CD14-positive monocyte (primary cell): ENCODE measurements at regions not wholly inside any gene's neighbourhood (a gene's known extent, or its start where the extent isn't known, plus 50 kb on each side); places are given as distances from the start of the nearest gene placed in this dataset.

ENCODE experiments used
- DNase-seq, 3 donors: peaks; one replicate each; pipeline ENCODE4 v3.0.0-alpha.2; 2011 to 2022
- H2AFZ ChIP-seq: 2 replicates; pipeline ENCODE4 v1.6.0; 2012; ENCODE audit warnings: mild to moderate bottlenecking, low read depth, low read length, inconsistent platforms; ENCODE audit not compliant: insufficient read depth, poor library complexity, severe bottlenecking
- H3K27ac ChIP-seq, 2 donors: 1 replicate in 1 of 2; 2 replicates in 1 of 2; pipeline ENCODE4 v1.5.1; 2012 to 2013; ENCODE audit warnings: low read length in 2 of 2, control low read depth in 1 of 2, inconsistent platforms in 1 of 2, low read depth in 1 of 2, mild to moderate bottlenecking in 1 of 2
- H3K27me3 ChIP-seq, 2 donors: one replicate each; pipeline versions ENCODE4 v1.6.0 to v1.6.1; 2011 to 2013; ENCODE audit warnings: low read length in 2 of 2; ENCODE audit not compliant: control insufficient read depth in 2 of 2, insufficient read depth in 2 of 2
- H3K36me3 ChIP-seq, 2 donors: replicated peaks in 1 of 2; 1 replicate in 1 of 2; 2 replicates in 1 of 2; pipeline versions ENCODE4 v1.5.1 to v1.6.1; 2012 to 2013; ENCODE audit warnings: low read length in 2 of 2, control low read depth in 1 of 2, inconsistent platforms in 1 of 2, mild to moderate bottlenecking in 1 of 2; ENCODE audit not compliant: insufficient read depth in 2 of 2, control insufficient read depth in 1 of 2
- H3K4me1 ChIP-seq, 2 donors: 1 replicate in 1 of 2; 2 replicates in 1 of 2; pipeline versions ENCODE4 v1.5.1 to v1.6.1; 2012 to 2013; ENCODE audit warnings: low read length in 2 of 2, control low read depth in 1 of 2, inconsistent platforms in 1 of 2, mild to moderate bottlenecking in 1 of 2, moderate library complexity in 1 of 2; ENCODE audit not compliant: insufficient read depth in 2 of 2, control insufficient read depth in 1 of 2
- H3K4me2 ChIP-seq: replicated peaks from 2 replicates; pipeline ENCODE3; 2012; ENCODE audit warnings: low read length, moderate library complexity, mild to moderate bottlenecking; ENCODE audit not compliant: poor library complexity, severe bottlenecking; ENCODE audit errors: extremely low read depth
- H3K4me3 ChIP-seq, 3 experiments: fragments of 200-600 bp in 1 of 3; sonication (generic) in 1 of 3; replicated peaks in 1 of 3; 1 replicate in 2 of 3; 2 replicates in 1 of 3; pipeline ENCODE4 v1.5.1; 2011 to 2013; ENCODE audit warnings: low read length in 3 of 3, mild to moderate bottlenecking in 3 of 3, control low read depth in 2 of 3, low read depth in 2 of 3, inconsistent platforms in 1 of 3, moderate library complexity in 1 of 3
- H3K79me2 ChIP-seq: 2 replicates; pipeline ENCODE4 v1.6.0; 2012; ENCODE audit warnings: mild to moderate bottlenecking, control low read depth, inconsistent platforms, low read length, moderate library complexity; ENCODE audit not compliant: insufficient read depth
- H3K9ac ChIP-seq: 2 replicates; pipeline ENCODE4 v1.6.0; 2017; ENCODE audit warnings: low read length, mild to moderate bottlenecking; ENCODE audit not compliant: insufficient read depth, poor library complexity, severe bottlenecking
- H3K9me3 ChIP-seq, 2 donors: replicated peaks in 1 of 2; 1 replicate in 1 of 2; 2 replicates in 1 of 2; pipeline versions ENCODE4 v1.5.1 to v1.6.1; 2012 to 2013; ENCODE audit warnings: low read length in 2 of 2, control low read depth in 1 of 2; ENCODE audit not compliant: control insufficient read depth in 1 of 2, insufficient read depth in 1 of 2
- H4K20me1 ChIP-seq: 2 replicates; pipeline ENCODE4 v1.6.0; 2012; ENCODE audit warnings: mild to moderate bottlenecking, low read length, control low read depth, moderate library complexity; ENCODE audit not compliant: insufficient read depth
- H3K27ac Mint-ChIP-seq, 7 donors: one replicate each; pipeline ENCODE4 v1.8.0; 2020; ENCODE audit warnings: mild to moderate bottlenecking in 7 of 7, mixed read lengths in 7 of 7, moderate library complexity in 6 of 7, inconsistent platforms in 2 of 7
- H3K27me3 Mint-ChIP-seq, 3 donors: one replicate each; pipeline ENCODE4 v1.8.0; 2021 to 2022; ENCODE audit warnings: low read depth in 3 of 3, mild to moderate bottlenecking in 3 of 3, mixed read lengths in 3 of 3, moderate library complexity in 3 of 3, inconsistent platforms in 1 of 3
- H3K36me3 Mint-ChIP-seq, 2 donors: one replicate each; pipeline ENCODE4 v1.8.0; 2020; ENCODE audit warnings: mixed read lengths in 2 of 2, inconsistent platforms in 1 of 2, mild to moderate bottlenecking in 1 of 2
- H3K4me1 Mint-ChIP-seq: one replicate; pipeline ENCODE4 v1.8.0; 2020; ENCODE audit warnings: mild to moderate bottlenecking, mixed read lengths
- H3K4me3 Mint-ChIP-seq, 2 donors: one replicate each; pipeline ENCODE4 v1.8.0; 2020; ENCODE audit warnings: mild to moderate bottlenecking in 2 of 2, mixed read lengths in 2 of 2, moderate library complexity in 1 of 2
- H3K9me3 Mint-ChIP-seq, 7 donors: one replicate each; pipeline ENCODE4 v1.8.0; 2020 to 2022; ENCODE audit warnings: mixed read lengths in 7 of 7, mild to moderate bottlenecking in 6 of 7, moderate library complexity in 6 of 7, inconsistent platforms in 2 of 7
- CTCF ChIP-seq: fragments of 200-600 bp; IDR thresholded peaks from one replicate; pipeline ENCODE4 v1.8.0; 2022; ENCODE audit warnings: antibody characterized with exemption, mild to moderate bottlenecking
- WGBS: methylation state at CpG from one replicate; pipeline ENCODE4 v1.1.5; 2013; ENCODE audit warnings: missing lambda C conversion rate; ENCODE audit not compliant: insufficient coverage; 5-methylcytosine and 5-hydroxymethylcytosine counted together
- intact Hi-C, 2 donors: fragments of 100-400 bp; cut with micrococcal nuclease; formaldehyde crosslinking; loops; one replicate each; pipeline versions ENCODE4 v1.15.0 to v1.15.1; 2023

- Mint-ChIP-seq H3K9me3 (peaks cover 0 to 9% (median 3%) of the 10 kb centered on the region in 7 donors), H3K27me3 (no peaks in the 10 kb centered on the region), H3K4me1 (no peaks in the 10 kb centered on the region), H3K4me3 (no peak overlapping the region), H3K27ac (no peak overlapping the region), H3K36me3 (no peaks in the 10 kb centered on the region)
- intact Hi-C loops: no loop called here
- Histone ChIP-seq H3K27me3 (no peaks in the 10 kb centered on the region), H3K36me3 (no peaks in the 10 kb centered on the region), H3K4me2 (no peak overlapping the region), H4K20me1 (no peaks in the 10 kb centered on the region), H3K4me1 (no peaks in the 10 kb centered on the region), H3K79me2 (no peaks in the 10 kb centered on the region), H3K27ac (no peak overlapping the region), H3K9me3 (peaks cover 4 to 6% of the 10 kb centered on the region in 2 donors), H2AFZ (no peak overlapping the region), H3K4me3 (no peak overlapping the region), H3K9ac (no peak overlapping the region)
- WGBS: 100% methylated on average over 1 of the region's 2 CpGs
- DNase-seq: no peak
- no peak for TF ChIP-seq CTCF
Observed at GRCh38 chr10:64206409-64206808, 685.2 kb downstream of the REEP3 start.

GRCh38 chr10:64209561-64209960 is 688.4 kb downstream of the REEP3 start:
- no peak for TF ChIP-seq CTCF
- H3K27ac Mint-ChIP-seq: no peak overlapping the region
- H3K4me1 Mint-ChIP-seq: no peaks in the 10 kb centered on the region

More at GRCh38 chr10:64209561-64209960, 688.4 kb downstream of the REEP3 start:
- H3K9me3 ChIP-seq: peaks cover 4 to 6% of the 10 kb centered on the region in 2 donors
- Mint-ChIP-seq H3K27me3 (no peaks in the 10 kb centered on the region), H3K4me3 (no peak overlapping the region), H3K36me3 (no peaks in the 10 kb centered on the region), H3K9me3 (peaks cover 0 to 6% (median under 1%) of the 10 kb centered on the region in 7 donors)
- no peak overlapping the region for H3K9ac ChIP-seq
- H3K27me3 ChIP-seq: no peaks in the 10 kb centered on the region
- H4K20me1 ChIP-seq: no peaks in the 10 kb centered on the region
- H3K4me3 ChIP-seq: no peak overlapping the region
- H3K4me1 ChIP-seq: no peaks in the 10 kb centered on the region
- intact Hi-C loops: no loop called here
- DNase-seq: no peak
- no peak overlapping the region for H2AFZ ChIP-seq
- no peaks in the 10 kb centered on the region for H3K36me3 ChIP-seq
- no peak overlapping the region for H3K4me2 ChIP-seq
- WGBS: no CpG with 5 or more reads among the region's 3 CpGs
- no peaks in the 10 kb centered on the region for H3K79me2 ChIP-seq
- no peak overlapping the region for H3K27ac ChIP-seq
